Muscle of arm (tissue), 1 donor: ENCODE measurements at regions not wholly inside any gene's neighbourhood (a gene's known extent, or its start where the extent isn't known, plus 50 kb on each side); places are given as distances from the start of the nearest gene placed in this dataset.
"Not testable (repeated sequence)": the region's sequence is repeated elsewhere in the genome, so short reads cannot be mapped to it uniquely, and the experiment has no call there.

Experiments used
- DNase-seq: peaks from one replicate; pipeline ENCODE4 v3.0.0-alpha.2; 2013

GRCh38 chr5:17034992-17035391, 98.9 kb upstream of the MYO10 start:
- DNase-seq: not testable (repeated sequence)

GRCh38 chr5:17037751-17038150, 101.7 kb upstream of the MYO10 start:
- no peak for DNase-seq

GRCh38 chr5:17039170-17039569, 103.1 kb upstream of the MYO10 start:
- DNase-seq: no peak

GRCh38 chr5:17042041-17042440, 106.0 kb upstream of the MYO10 start:
- no peak for DNase-seq

GRCh38 chr5:17046320-17046719, 110.2 kb upstream of the MYO10 start:
- DNase-seq: no peak

GRCh38 chr5:17050236-17050635, 114.1 kb upstream of the MYO10 start:
- DNase-seq: no peak

- DNase-seq: no peak
These were observed 118.8 kb upstream of the MYO10 start for GRCh38 chr5:17054911-17055310.

GRCh38 chr5:17056141-17056631, 120.1 kb upstream of the MYO10 start:
- no peak for DNase-seq

- DNase-seq: no peak
These were observed 122.3 kb upstream of the MYO10 start for GRCh38 chr5:17058438-17058837.

- DNase-seq: no peak
These were observed 125.9 kb upstream of the MYO10 start for GRCh38 chr5:17061973-17062470.

GRCh38 chr5:17062741-17063140, 126.7 kb upstream of the MYO10 start:
- not testable (repeated sequence) for DNase-seq

GRCh38 chr5:17064241-17064640, 128.2 kb upstream of the MYO10 start:
- no peak for DNase-seq

- DNase-seq: no peak
These were observed 129.4 kb upstream of the MYO10 start for GRCh38 chr5:17065458-17065857.

- not testable (repeated sequence) for DNase-seq
These were observed 129.9 kb upstream of the MYO10 start for GRCh38 chr5:17066026-17066425.

- no peak for DNase-seq
These were observed 131.7 kb upstream of the MYO10 start for GRCh38 chr5:17067657-17068392.

GRCh38 chr5:17069995-17070511, 134.0 kb upstream of the MYO10 start:
- no peak for DNase-seq

GRCh38 chr5:17070647-17071046, 134.6 kb upstream of the MYO10 start:
- no peak for DNase-seq

GRCh38 chr5:17075236-17075635, 139.1 kb upstream of the MYO10 start:
- DNase-seq: no peak

GRCh38 chr5:17076272-17076671, 140.2 kb upstream of the MYO10 start:
- DNase-seq: no peak

- DNase-seq: no peak
These were observed 139.8 kb upstream of the BASP1 start for GRCh38 chr5:17077440-17078233.

- DNase-seq: no peak
These were observed 137.9 kb upstream of the BASP1 start for GRCh38 chr5:17079562-17079961.

GRCh38 chr5:17080361-17080760, 137.1 kb upstream of the BASP1 start:
- no peak for DNase-seq

- no peak for DNase-seq
These were observed 136.3 kb upstream of the BASP1 start for GRCh38 chr5:17081142-17081541.
